GM23338 (cell line): ENCODE measurements at regions not wholly inside any gene's neighbourhood (a gene's known extent, or its start where the extent isn't known, plus 50 kb on each side); places are given as distances from the start of the nearest gene placed in this dataset.

Experiments used
- ATAC-seq: fragments of 200-7000 bp; cut with Tn5 transposase; 3 replicates; pipeline ENCODE4 v1.9.1; 2020
- DNase-seq: peaks from one replicate; pipeline ENCODE4 v3.0.0-alpha.2; 2015; ENCODE audit warnings: low spot score
- H2AFZ ChIP-seq: fragments of 200-600 bp; sonication (generic); 2 replicates; pipeline ENCODE4 v1.8.0; 2016; ENCODE audit warnings: antibody characterized with exemption, mild to moderate bottlenecking, moderate library complexity
- H3F3A ChIP-seq: fragments of 200-600 bp; sonication (generic); replicated peaks from 2 replicates; pipeline ENCODE4 v1.8.0; 2017; ENCODE audit warnings: antibody characterized with exemption, mixed run types, low read depth
- H3K27ac ChIP-seq: fragments of 200-600 bp; sonication (generic); 2 replicates; pipeline ENCODE4 v1.6.1; 2016; ENCODE audit warnings: low read depth
- H3K27me3 ChIP-seq: fragments of 200-600 bp; sonication (generic); 2 replicates; pipeline ENCODE4 v1.8.0; 2016; ENCODE audit warnings: mild to moderate bottlenecking, mixed run types, moderate library complexity; ENCODE audit not compliant: insufficient read depth
- H3K36me3 ChIP-seq: fragments of 200-600 bp; sonication (generic); 2 replicates; pipeline ENCODE4 v1.8.0; 2016; ENCODE audit warnings: mild to moderate bottlenecking; ENCODE audit not compliant: insufficient read depth
- H3K4me1 ChIP-seq: fragments of 200-600 bp; sonication (generic); 2 replicates; pipeline ENCODE4 v1.8.0; 2016; ENCODE audit warnings: mild to moderate bottlenecking, moderate library complexity; ENCODE audit not compliant: insufficient read depth
- H3K4me2 ChIP-seq: fragments of 200-600 bp; sonication (generic); 2 replicates; pipeline ENCODE4 v1.7.1; 2017; ENCODE audit warnings: mixed run types
- H3K4me3 ChIP-seq: fragments of 200-600 bp; sonication (generic); 2 replicates; pipeline ENCODE4 v1.6.1; 2016; ENCODE audit warnings: mixed run types
- H3K79me2 ChIP-seq: fragments of 200-600 bp; sonication (generic); replicated peaks from 2 replicates; pipeline ENCODE4 v1.8.0; 2017; ENCODE audit warnings: mild to moderate bottlenecking; ENCODE audit not compliant: insufficient read depth
- H3K9me2 ChIP-seq: fragments of 200-600 bp; sonication (generic); 2 replicates; pipeline ENCODE4 v1.8.0; 2017; ENCODE audit not compliant: insufficient read depth
- H4K20me1 ChIP-seq: fragments of 200-600 bp; sonication (generic); replicated peaks from 2 replicates; pipeline ENCODE4 v1.8.0; 2017; ENCODE audit warnings: mild to moderate bottlenecking; ENCODE audit not compliant: insufficient read depth
- H3K27ac Mint-ChIP-seq: 2 replicates; pipeline ENCODE4 v1.8.0; 2020; ENCODE audit warnings: inconsistent platforms, mild to moderate bottlenecking, moderate library complexity, mixed read lengths
- H3K27me3 Mint-ChIP-seq: 3 replicates; pipeline ENCODE4 v1.8.0; 2022; ENCODE audit warnings: low read depth, mild to moderate bottlenecking, moderate library complexity, mixed read lengths, inconsistent platforms; ENCODE audit not compliant: insufficient read depth, poor library complexity
- H3K36me3 Mint-ChIP-seq: 3 replicates; pipeline ENCODE4 v1.8.0; 2021; ENCODE audit warnings: low read depth, mild to moderate bottlenecking, inconsistent platforms, moderate library complexity, mixed read lengths
- H3K4me1 Mint-ChIP-seq: 3 replicates; pipeline ENCODE4 v1.8.0; 2020; ENCODE audit warnings: mild to moderate bottlenecking, inconsistent platforms, mixed read lengths
- H3K4me3 Mint-ChIP-seq: 3 replicates; pipeline ENCODE4 v1.8.0; 2021; ENCODE audit warnings: moderate library complexity, mild to moderate bottlenecking, inconsistent platforms, mixed read lengths
- H3K9me3 Mint-ChIP-seq: 3 replicates; pipeline ENCODE4 v1.8.0; 2020; ENCODE audit warnings: moderate library complexity, mild to moderate bottlenecking, inconsistent platforms, mixed read lengths
- EZH2 ChIP-seq: fragments of 200-600 bp; sonication (generic); IDR thresholded peaks from one replicate; pipeline ENCODE4 v1.8.0; 2017; ENCODE audit warnings: antibody characterized with exemption, mild to moderate bottlenecking, low read depth; ENCODE audit not compliant: unreplicated experiment
- JUNB ChIP-seq: IDR thresholded peaks from one replicate; pipeline ENCODE4 v1.6.1; 2016; ENCODE audit warnings: antibody characterized with exemption; ENCODE audit not compliant: unreplicated experiment
- NANOG ChIP-seq: IDR thresholded peaks from 2 replicates; pipeline ENCODE4 v1.6.1; 2016; ENCODE audit warnings: antibody characterized with exemption, borderline replicate concordance
- REST ChIP-seq: IDR thresholded peaks from one replicate; pipeline ENCODE4 v1.6.1; 2018; ENCODE audit warnings: antibody characterized with exemption; ENCODE audit not compliant: unreplicated experiment
- STAT1 ChIP-seq: IDR thresholded peaks from one replicate; pipeline ENCODE4 v1.6.1; 2016; ENCODE audit warnings: antibody characterized with exemption; ENCODE audit not compliant: unreplicated experiment
- ZNF331 ChIP-seq: fragments of 250-450 bp; sonication (Bioruptor Pico); IDR thresholded peaks from 2 replicates; pipeline ENCODE4 v1.5.0; 2020; ENCODE audit warnings: low read depth, mild to moderate bottlenecking, moderate library complexity
- TF ChIP-seq, protein P1 (sequence below): IDR thresholded peaks from 2 replicates; pipeline ENCODE4 v1.6.1; 2016; ENCODE audit warnings: antibody characterized with exemption
- TF ChIP-seq, protein P2 (sequence below): fragments of 250-450 bp; sonication (Bioruptor Pico); IDR thresholded peaks from 2 replicates; pipeline ENCODE4 v1.5.0; 2020; ENCODE audit warnings: mild to moderate bottlenecking, moderate library complexity

DNA sequence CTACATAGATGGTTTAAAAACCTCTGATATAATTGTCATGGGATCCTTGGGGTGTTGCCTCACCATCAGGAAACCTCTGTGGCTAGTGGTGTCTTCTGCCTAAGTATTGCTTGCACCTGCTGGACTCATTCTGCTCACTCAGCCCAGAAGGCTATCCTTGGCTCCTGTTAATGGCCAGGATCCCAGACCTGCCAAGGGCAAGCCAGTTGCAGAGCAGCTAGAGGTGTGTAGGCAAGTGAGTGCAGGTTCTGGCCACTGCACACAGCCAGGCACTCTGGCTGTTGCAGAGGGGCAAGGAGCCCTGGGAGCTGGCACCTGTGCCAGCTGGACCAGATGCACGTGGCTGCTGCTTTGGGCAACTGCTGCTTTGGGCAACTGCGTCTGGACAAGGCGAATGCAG lies 1125.8 kb downstream of the SI start (continued):
- TF ChIP-seq ZNF331 (CRISPR knock-in tag) (no peak), STAT1 (no peak), REST (no peak)
- TF ChIP-seq, protein P1, sequence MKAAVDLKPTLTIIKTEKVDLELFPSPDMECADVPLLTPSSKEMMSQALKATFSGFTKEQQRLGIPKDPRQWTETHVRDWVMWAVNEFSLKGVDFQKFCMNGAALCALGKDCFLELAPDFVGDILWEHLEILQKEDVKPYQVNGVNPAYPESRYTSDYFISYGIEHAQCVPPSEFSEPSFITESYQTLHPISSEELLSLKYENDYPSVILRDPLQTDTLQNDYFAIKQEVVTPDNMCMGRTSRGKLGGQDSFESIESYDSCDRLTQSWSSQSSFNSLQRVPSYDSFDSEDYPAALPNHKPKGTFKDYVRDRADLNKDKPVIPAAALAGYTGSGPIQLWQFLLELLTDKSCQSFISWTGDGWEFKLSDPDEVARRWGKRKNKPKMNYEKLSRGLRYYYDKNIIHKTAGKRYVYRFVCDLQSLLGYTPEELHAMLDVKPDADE = no peak

DNA sequence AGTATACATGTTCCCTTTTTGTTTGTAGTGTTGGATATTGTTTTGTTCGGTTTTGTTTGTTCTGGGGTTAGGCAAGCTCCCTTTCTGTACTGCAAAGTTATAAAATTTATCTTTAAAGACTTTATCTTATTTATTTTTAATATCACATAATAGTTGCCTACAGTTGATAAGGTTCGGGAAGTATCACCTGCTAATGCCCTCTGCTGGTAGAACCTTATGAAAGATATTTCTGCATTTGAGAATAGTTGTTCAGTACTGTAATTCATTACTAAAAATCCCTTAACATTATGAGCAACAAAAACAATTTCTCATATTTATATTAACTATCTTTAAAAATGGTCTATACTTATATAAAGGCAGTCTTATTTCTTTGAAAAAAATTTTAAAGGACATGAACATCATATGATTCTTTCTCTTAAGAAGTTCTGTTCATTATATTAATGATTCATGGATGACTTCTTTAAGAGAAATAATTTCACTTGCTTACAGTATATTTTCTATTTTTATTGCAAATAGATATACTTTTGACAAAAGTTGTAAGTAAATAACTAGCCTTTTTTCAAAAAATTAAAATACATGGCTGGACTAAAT lies 1126.8 kb downstream of the SI start:
- Mint-ChIP-seq H3K4me1 (peaks cover 5% of the 10 kb centered on the region; the same call in 2 of the 3 replicates), H3K4me3 (no peak overlapping the region), H3K9me3 (no peaks in the 10 kb centered on the region; the same call in 2 of the 3 replicates), H3K27ac (no peak overlapping the region), H3K27me3 (no peaks in the 10 kb centered on the region), H3K36me3 (no peaks in the 10 kb centered on the region)
- Histone ChIP-seq H3K4me3 (no peak overlapping the region), H3K4me1 (no peaks in the 10 kb centered on the region), H3K9me2 (no peaks in the 10 kb centered on the region), H3K36me3 (no peaks in the 10 kb centered on the region), H4K20me1 (no peaks in the 10 kb centered on the region), H3K4me2 (no peak overlapping the region), H3K27ac (no peak overlapping the region), H3K79me2 (no peaks in the 10 kb centered on the region), H3F3A (no peaks in the 10 kb centered on the region), H2AFZ (no peak overlapping the region), H3K27me3 (no peaks in the 10 kb centered on the region)
- DNase-seq = peak; percentile 44
- no peak for ATAC-seq
- TF ChIP-seq, protein P1 = no peak
- TF ChIP-seq EZH2 (no peak), JUNB (no peak), REST (no peak), NANOG (no peak)
- TF ChIP-seq, protein P2, sequence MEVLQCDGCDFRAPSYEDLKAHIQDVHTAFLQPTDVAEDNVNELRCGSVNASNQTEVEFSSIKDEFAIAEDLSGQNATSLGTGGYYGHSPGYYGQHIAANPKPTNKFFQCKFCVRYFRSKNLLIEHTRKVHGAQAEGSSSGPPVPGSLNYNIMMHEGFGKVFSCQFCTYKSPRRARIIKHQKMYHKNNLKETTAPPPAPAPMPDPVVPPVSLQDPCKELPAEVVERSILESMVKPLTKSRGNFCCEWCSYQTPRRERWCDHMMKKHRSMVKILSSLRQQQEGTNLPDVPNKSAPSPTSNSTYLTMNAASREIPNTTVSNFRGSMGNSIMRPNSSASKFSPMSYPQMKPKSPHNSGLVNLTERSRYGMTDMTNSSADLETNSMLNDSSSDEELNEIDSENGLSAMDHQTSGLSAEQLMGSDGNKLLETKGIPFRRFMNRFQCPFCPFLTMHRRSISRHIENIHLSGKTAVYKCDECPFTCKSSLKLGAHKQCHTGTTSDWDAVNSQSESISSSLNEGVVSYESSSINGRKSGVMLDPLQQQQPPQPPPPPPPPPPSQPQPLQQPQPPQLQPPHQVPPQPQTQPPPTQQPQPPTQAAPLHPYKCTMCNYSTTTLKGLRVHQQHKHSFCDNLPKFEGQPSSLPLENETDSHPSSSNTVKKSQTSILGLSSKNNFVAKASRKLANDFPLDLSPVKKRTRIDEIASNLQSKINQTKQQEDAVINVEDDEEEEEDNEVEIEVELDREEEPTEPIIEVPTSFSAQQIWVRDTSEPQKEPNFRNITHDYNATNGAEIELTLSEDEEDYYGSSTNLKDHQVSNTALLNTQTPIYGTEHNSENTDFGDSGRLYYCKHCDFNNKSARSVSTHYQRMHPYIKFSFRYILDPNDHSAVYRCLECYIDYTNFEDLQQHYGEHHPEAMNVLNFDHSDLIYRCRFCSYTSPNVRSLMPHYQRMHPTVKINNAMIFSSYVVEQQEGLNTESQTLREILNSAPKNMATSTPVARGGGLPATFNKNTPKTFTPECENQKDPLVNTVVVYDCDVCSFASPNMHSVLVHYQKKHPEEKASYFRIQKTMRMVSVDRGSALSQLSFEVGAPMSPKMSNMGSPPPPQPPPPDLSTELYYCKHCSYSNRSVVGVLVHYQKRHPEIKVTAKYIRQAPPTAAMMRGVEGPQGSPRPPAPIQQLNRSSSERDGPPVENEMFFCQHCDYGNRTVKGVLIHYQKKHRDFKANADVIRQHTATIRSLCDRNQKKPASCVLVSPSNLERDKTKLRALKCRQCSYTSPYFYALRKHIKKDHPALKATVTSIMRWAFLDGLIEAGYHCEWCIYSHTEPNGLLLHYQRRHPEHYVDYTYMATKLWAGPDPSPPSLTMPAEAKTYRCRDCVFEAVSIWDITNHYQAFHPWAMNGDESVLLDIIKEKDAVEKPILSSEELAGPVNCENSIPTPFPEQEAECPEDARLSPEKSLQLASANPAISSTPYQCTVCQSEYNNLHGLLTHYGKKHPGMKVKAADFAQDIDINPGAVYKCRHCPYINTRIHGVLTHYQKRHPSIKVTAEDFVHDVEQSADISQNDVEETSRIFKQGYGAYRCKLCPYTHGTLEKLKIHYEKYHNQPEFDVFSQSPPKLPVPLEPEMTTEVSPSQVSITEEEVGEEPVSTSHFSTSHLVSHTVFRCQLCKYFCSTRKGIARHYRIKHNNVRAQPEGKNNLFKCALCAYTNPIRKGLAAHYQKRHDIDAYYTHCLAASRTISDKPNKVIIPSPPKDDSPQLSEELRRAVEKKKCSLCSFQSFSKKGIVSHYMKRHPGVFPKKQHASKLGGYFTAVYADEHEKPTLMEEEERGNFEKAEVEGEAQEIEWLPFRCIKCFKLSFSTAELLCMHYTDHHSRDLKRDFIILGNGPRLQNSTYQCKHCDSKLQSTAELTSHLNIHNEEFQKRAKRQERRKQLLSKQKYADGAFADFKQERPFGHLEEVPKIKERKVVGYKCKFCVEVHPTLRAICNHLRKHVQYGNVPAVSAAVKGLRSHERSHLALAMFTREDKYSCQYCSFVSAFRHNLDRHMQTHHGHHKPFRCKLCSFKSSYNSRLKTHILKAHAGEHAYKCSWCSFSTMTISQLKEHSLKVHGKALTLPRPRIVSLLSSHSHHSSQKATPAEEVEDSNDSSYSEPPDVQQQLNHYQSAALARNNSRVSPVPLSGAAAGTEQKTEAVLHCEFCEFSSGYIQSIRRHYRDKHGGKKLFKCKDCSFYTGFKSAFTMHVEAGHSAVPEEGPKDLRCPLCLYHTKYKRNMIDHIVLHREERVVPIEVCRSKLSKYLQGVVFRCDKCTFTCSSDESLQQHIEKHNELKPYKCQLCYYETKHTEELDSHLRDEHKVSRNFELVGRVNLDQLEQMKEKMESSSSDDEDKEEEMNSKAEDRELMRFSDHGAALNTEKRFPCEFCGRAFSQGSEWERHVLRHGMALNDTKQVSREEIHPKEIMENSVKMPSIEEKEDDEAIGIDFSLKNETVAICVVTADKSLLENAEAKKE (CRISPR knock-in tag) = no peak
